ENCODE measurements at regions not wholly inside any gene's neighbourhood (a gene's known extent, or its start where the extent isn't known, plus 50 kb on each side); places are given as distances from the start of the nearest gene placed in this dataset.

GRCh38 chr18:65547046-65547445, 203.8 kb upstream of the CDH7 start:
- Histone ChIP-seq H3K27ac (ENCODE audit: low read depth, low read length) (no peak overlapping the region), H4K12ac (ENCODE audit: low read depth, low read length) (no peak overlapping the region), H2BK5ac (ENCODE audit: low read depth, low read length, poor library complexity) (no peak overlapping the region), H2AK5ac (ENCODE audit: low read length) (no peak overlapping the region), H2AFZ (ENCODE audit: insufficient read depth, low read length, poor library complexity) (no peak overlapping the region), H3K9me3 (ENCODE audit: insufficient read depth, low read depth, low read length) (no peaks in the 10 kb centered on the region), H3K4ac (ENCODE audit: low read depth, low read length) (no peak overlapping the region), H3K4me1 (ENCODE audit: control insufficient read depth in 1 of 2, insufficient read depth in 2 of 2, low read length in 2 of 2) (peaks cover 0 to 2% of the 10 kb centered on the region in 2 experiments), H4K91ac (ENCODE audit: low read depth, low read length) (no peak overlapping the region), H3K9ac (ENCODE audit: low read length) (no peak overlapping the region), H3K27me3 (ENCODE audit: insufficient read depth, low read length) (no peaks in the 10 kb centered on the region), H3K18ac (ENCODE audit: low read length) (no peak overlapping the region), H3K79me2 (ENCODE audit: control insufficient read depth, insufficient read depth, low read length, poor library complexity) (no peaks in the 10 kb centered on the region), H2BK120ac (ENCODE audit: insufficient read depth, low read length, poor library complexity) (no peak overlapping the region), H3K4me2 (ENCODE audit: low read length) (no peak overlapping the region), H3K4me3 (ENCODE audit: low read depth, low read length) (no peak overlapping the region), H3K23ac (ENCODE audit: low read length) (no peak overlapping the region), H3K14ac (ENCODE audit: low read length) (no peak overlapping the region), H2BK12ac (ENCODE audit: low read length) (no peak overlapping the region), H3K79me1 (ENCODE audit: low read length) (no peaks in the 10 kb centered on the region), H4K8ac (ENCODE audit: low read depth, low read length) (no peak overlapping the region), H3K36me3 (ENCODE audit: control insufficient read depth in 1 of 2, insufficient read depth in 2 of 2, low read length in 2 of 2) (no peaks in the 10 kb centered on the region)
- DNase-seq, result no peak

- no CpG with 5 or more reads among the region's 6 CpGs for WGBS (ENCODE audit: extremely low coverage, insufficient coverage, insufficient read length)
Measured at GRCh38 chr18:65544701-65545100, 206.1 kb upstream of the CDH7 start.

GRCh38 chr18:65527879-65528633, 222.8 kb upstream of the CDH7 start:
- Histone ChIP-seq H4K91ac (ENCODE audit: low read depth, low read length) (no peak overlapping the region), H2AK5ac (ENCODE audit: low read length) (no peak overlapping the region), H3K18ac (ENCODE audit: low read length) (no peak overlapping the region), H3K14ac (ENCODE audit: low read length) (no peak overlapping the region), H3K27me3 (ENCODE audit: insufficient read depth, low read length) (no peaks in the 10 kb centered on the region), H2AFZ (ENCODE audit: insufficient read depth, low read length, poor library complexity) (no peak overlapping the region), H2BK120ac (ENCODE audit: insufficient read depth, low read length, poor library complexity) (no peak overlapping the region), H3K79me2 (ENCODE audit: control insufficient read depth, insufficient read depth, low read length, poor library complexity) (no peaks in the 10 kb centered on the region), H2BK12ac (ENCODE audit: low read length) (no peak overlapping the region), H3K4ac (ENCODE audit: low read depth, low read length) (no peak overlapping the region), H3K27ac (ENCODE audit: low read depth, low read length) (no peak overlapping the region), H3K23ac (ENCODE audit: low read length) (no peak overlapping the region), H2BK5ac (ENCODE audit: low read depth, low read length, poor library complexity) (no peak overlapping the region), H3K4me1 (ENCODE audit: control insufficient read depth in 1 of 2, insufficient read depth in 2 of 2, low read length in 2 of 2) (no peaks in the 10 kb centered on the region), H3K9ac (ENCODE audit: low read length) (no peak overlapping the region), H4K8ac (ENCODE audit: low read depth, low read length) (no peak overlapping the region), H3K4me2 (ENCODE audit: low read length) (no peak overlapping the region), H3K9me3 (ENCODE audit: insufficient read depth, low read depth, low read length) (no peaks in the 10 kb centered on the region), H3K4me3 (ENCODE audit: low read depth, low read length) (no peak overlapping the region), H3K36me3 (ENCODE audit: control insufficient read depth in 1 of 2, insufficient read depth in 2 of 2, low read length in 2 of 2) (no peaks in the 10 kb centered on the region), H3K79me1 (ENCODE audit: low read length) (no peaks in the 10 kb centered on the region), H4K12ac (ENCODE audit: low read depth, low read length) (no peak overlapping the region)
- whole genome bisulfite sequencing (ENCODE audit: extremely low coverage, insufficient coverage, insufficient read length), result no CpG with 5 or more reads among the region's 4 CpGs
- no peak for DNase-seq

More at GRCh38 chr18:65544701-65545100, 206.1 kb upstream of the CDH7 start:
- DNase-seq, result peak in 1 of 2 donors; percentile 61
- Histone ChIP-seq H3K79me2 (ENCODE audit: control insufficient read depth, insufficient read depth, low read length, poor library complexity) (no peaks in the 10 kb centered on the region), H4K12ac (ENCODE audit: low read depth, low read length) (no peak overlapping the region), H3K18ac (ENCODE audit: low read length) (no peak overlapping the region), H2AK5ac (ENCODE audit: low read length) (no peak overlapping the region), H3K14ac (ENCODE audit: low read length) (no peak overlapping the region), H3K36me3 (ENCODE audit: control insufficient read depth in 1 of 2, insufficient read depth in 2 of 2, low read length in 2 of 2) (no peaks in the 10 kb centered on the region), H3K23ac (ENCODE audit: low read length) (no peak overlapping the region), H3K4ac (ENCODE audit: low read depth, low read length) (no peak overlapping the region), H2BK120ac (ENCODE audit: insufficient read depth, low read length, poor library complexity) (no peak overlapping the region), H3K9me3 (ENCODE audit: insufficient read depth, low read depth, low read length) (no peaks in the 10 kb centered on the region), H3K4me3 (ENCODE audit: low read depth, low read length) (no peak overlapping the region), H3K79me1 (ENCODE audit: low read length) (no peaks in the 10 kb centered on the region), H3K4me1 (ENCODE audit: control insufficient read depth in 1 of 2, insufficient read depth in 2 of 2, low read length in 2 of 2) (peaks cover 0 to 2% of the 10 kb centered on the region in 2 experiments), H4K91ac (ENCODE audit: low read depth, low read length) (no peak overlapping the region), H2BK12ac (ENCODE audit: low read length) (no peak overlapping the region), H3K9ac (ENCODE audit: low read length) (no peak overlapping the region), H3K4me2 (ENCODE audit: low read length) (peak overlapping the region; percentile 43), H3K27me3 (ENCODE audit: insufficient read depth, low read length) (no peaks in the 10 kb centered on the region), H4K8ac (ENCODE audit: low read depth, low read length) (no peak overlapping the region), H2AFZ (ENCODE audit: insufficient read depth, low read length, poor library complexity) (no peak overlapping the region), H3K27ac (ENCODE audit: low read depth, low read length) (no peak overlapping the region), H2BK5ac (ENCODE audit: low read depth, low read length, poor library complexity) (no peak overlapping the region)

- no peaks in the 10 kb centered on the region for H3K27me3 ChIP-seq (ENCODE audit: insufficient read depth, low read length)
- no peak overlapping the region for H4K91ac ChIP-seq (ENCODE audit: low read depth, low read length)
- no peak overlapping the region for H3K4me3 ChIP-seq (ENCODE audit: low read depth, low read length)
- no peaks in the 10 kb centered on the region for H3K79me1 ChIP-seq (ENCODE audit: low read length)
- no peak overlapping the region for H2BK12ac ChIP-seq (ENCODE audit: low read length)
- H2AK5ac ChIP-seq (ENCODE audit: low read length), result no peak overlapping the region
- no peak for DNase-seq
- no peak overlapping the region for H3K23ac ChIP-seq (ENCODE audit: low read length)
- no peak overlapping the region for H3K18ac ChIP-seq (ENCODE audit: low read length)
- no peak overlapping the region for H3K4ac ChIP-seq (ENCODE audit: low read depth, low read length)
- no peaks in the 10 kb centered on the region for H3K4me1 ChIP-seq (ENCODE audit: control insufficient read depth in 1 of 2, insufficient read depth in 2 of 2, low read length in 2 of 2)
- no peak overlapping the region for H3K14ac ChIP-seq (ENCODE audit: low read length)
- no peak overlapping the region for H2AFZ ChIP-seq (ENCODE audit: insufficient read depth, low read length, poor library complexity)
- WGBS (ENCODE audit: extremely low coverage, insufficient coverage, insufficient read length), result no CpG with 5 or more reads among the region's 1 CpG
- H2BK120ac ChIP-seq (ENCODE audit: insufficient read depth, low read length, poor library complexity), result no peak overlapping the region
- H3K79me2 ChIP-seq (ENCODE audit: control insufficient read depth, insufficient read depth, low read length, poor library complexity), result no peaks in the 10 kb centered on the region
- H3K4me2 ChIP-seq (ENCODE audit: low read length), result no peak overlapping the region
- H3K9me3 ChIP-seq (ENCODE audit: insufficient read depth, low read depth, low read length), result no peaks in the 10 kb centered on the region
- H4K12ac ChIP-seq (ENCODE audit: low read depth, low read length), result no peak overlapping the region
- no peak overlapping the region for H2BK5ac ChIP-seq (ENCODE audit: low read depth, low read length, poor library complexity)
- no peak overlapping the region for H4K8ac ChIP-seq (ENCODE audit: low read depth, low read length)
- no peaks in the 10 kb centered on the region for H3K36me3 ChIP-seq (ENCODE audit: control insufficient read depth in 1 of 2, insufficient read depth in 2 of 2, low read length in 2 of 2)
- H3K9ac ChIP-seq (ENCODE audit: low read length), result no peak overlapping the region
- H3K27ac ChIP-seq (ENCODE audit: low read depth, low read length), result no peak overlapping the region
Measured at GRCh38 chr18:65526099-65526498, 224.7 kb upstream of the CDH7 start.

Measured in trophoblast cell (in vitro differentiated cells and primary cell).